A549 (cell line): ENCODE measurements at regions not wholly inside any gene's neighbourhood (a gene's known extent, or its start where the extent isn't known, plus 50 kb on each side); places are given as distances from the start of the nearest gene placed in this dataset.

ENCODE experiments used
- ATAC-seq, 2 experiments: fragments of 200-7000 bp in 1 of 2; fragments of >200 bp in 1 of 2; cut with Nextera tagmentation in 1 of 2; cut with Tn5 transposase in 1 of 2; 3 replicates each; pipeline versions ENCODE4 v1.8.0 to v1.9.1; 2018 to 2020; ENCODE audit warnings: mild to moderate bottlenecking in 1 of 2, moderate library complexity in 1 of 2
- CTCF ChIA-PET: fragments of 300-600 bp; sonication (Branson Sonifier 250); formaldehyde crosslinking; extraction: SDS; loops from one replicate; lab custom pipeline; 2021; ENCODE audit warnings: antibody characterized with exemption, inconsistent platforms; lab: Yijun Ruan, JAX
- POLR2A ChIA-PET: fragments of 350-600 bp; formaldehyde crosslinking; extraction: SDS; loops from one replicate; lab custom pipeline; 2021; ENCODE audit warnings: antibody characterized with exemption, inconsistent platforms; lab: Yijun Ruan, JAX
- DNase-seq, 2 experiments: peaks; one replicate each; pipeline versions ENCODE4 v3.0.0 to v3.0.0-alpha.2; 2011 to 2016; ENCODE audit warnings: low read depth in 1 of 2, low spot score in 1 of 2
- FAIRE-seq: peaks from 2 replicates; lab custom pipeline; 2011; peaks lifted over from hg19 to GRCh38; lab: Jason Lieb, UNC
- H3K27ac ChIP-seq, 2 experiments: fragments of >200 bp; sonication (Bioruptor Twin); formaldehyde crosslinking; 3 replicates each; pipeline ENCODE4 v1.5.1; 2016 to 2017
- H3K4me1 ChIP-seq: fragments of >200 bp; sonication (Bioruptor Twin); formaldehyde crosslinking; 3 replicates; pipeline ENCODE4 v1.6.1; 2016
- H3K4me2 ChIP-seq: fragments of >200 bp; sonication (Bioruptor Twin); formaldehyde crosslinking; 3 replicates; pipeline ENCODE4 v1.6.1; 2016
- H3K4me3 ChIP-seq: fragments of >200 bp; sonication (Bioruptor Twin); formaldehyde crosslinking; 3 replicates; pipeline ENCODE4 v1.5.1; 2016
- H3K9me3 ChIP-seq: fragments of >200 bp; sonication (Bioruptor Twin); formaldehyde crosslinking; 3 replicates; pipeline ENCODE4 v1.6.1; 2016
- ATOH8 ChIP-seq: fragments of 250-450 bp; sonication (Bioruptor Pico); IDR thresholded peaks from 2 replicates; pipeline ENCODE4 v1.5.0; 2020; ENCODE audit warnings: low read depth, mild to moderate bottlenecking, moderate library complexity
- BCL3 ChIP-seq: fragments of >200 bp; sonication (Bioruptor Twin); formaldehyde crosslinking; IDR thresholded peaks from 3 replicates; pipeline ENCODE4 v1.6.1; 2016
- BHLHE40 ChIP-seq: IDR thresholded peaks from 2 replicates; pipeline ENCODE4 v1.6.1; 2012; ENCODE audit warnings: low read depth, low read length, inconsistent platforms
- CHD4 ChIP-seq: fragments of 200-600 bp; sonication (generic); IDR thresholded peaks from 2 replicates; pipeline ENCODE4 v1.6.1; 2016; ENCODE audit warnings: antibody characterized with exemption, mild to moderate bottlenecking, borderline replicate concordance
- E2F6 ChIP-seq: IDR thresholded peaks from 2 replicates; pipeline ENCODE4 v1.6.1; 2012; ENCODE audit warnings: low read depth, borderline replicate concordance
- EHF ChIP-seq: fragments of 250-450 bp; sonication (Bioruptor Pico); IDR thresholded peaks from 2 replicates; pipeline ENCODE4 v1.5.0; 2020; ENCODE audit warnings: mild to moderate bottlenecking
- EP300 ChIP-seq, 2 experiments: fragments of >200 bp; sonication (Bioruptor Twin); formaldehyde crosslinking; IDR thresholded peaks; 2 replicates in 1 of 2; 3 replicates in 1 of 2; pipeline ENCODE4 v1.6.1; 2016 to 2017
- ESRRA ChIP-seq: fragments of 150-350 bp; IDR thresholded peaks from 2 replicates; pipeline ENCODE4 v1.6.1; 2014; ENCODE audit warnings: mild to moderate bottlenecking, low read length, borderline replicate concordance
- FOSB ChIP-seq: fragments of 250-450 bp; sonication (Bioruptor Pico); IDR thresholded peaks from 2 replicates; pipeline ENCODE4 v1.5.0; 2020; ENCODE audit warnings: mild to moderate bottlenecking, moderate library complexity
- FOSL2 ChIP-seq, 2 experiments: fragments of 450-650 bp in 1 of 2; fragments of >200 bp in 1 of 2; sonication (Bioruptor Twin) in 1 of 2; formaldehyde crosslinking; IDR thresholded peaks; 2 replicates each; pipeline versions ENCODE4 v1.5.0 to v1.6.1; 2016 to 2020; ENCODE audit warnings: mild to moderate bottlenecking in 1 of 2, moderate library complexity in 1 of 2
- FOXS1 ChIP-seq: fragments of 250-450 bp; sonication (Bioruptor Pico); IDR thresholded peaks from 2 replicates; pipeline ENCODE4 v1.5.0; 2020; ENCODE audit warnings: mild to moderate bottlenecking, moderate library complexity
- HDAC2 ChIP-seq: fragments of 200-600 bp; sonication (generic); IDR thresholded peaks from 2 replicates; pipeline ENCODE4 v1.6.1; 2016
- HEYL ChIP-seq: fragments of 250-450 bp; sonication (Bioruptor Pico); IDR thresholded peaks from 2 replicates; pipeline ENCODE4 v1.8.0; 2021; ENCODE audit warnings: mild to moderate bottlenecking, moderate library complexity
- HMGXB4 ChIP-seq: fragments of 250-450 bp; sonication (Bioruptor Pico); IDR thresholded peaks from 2 replicates; pipeline ENCODE4 v1.5.0; 2021; ENCODE audit warnings: mild to moderate bottlenecking, moderate library complexity, borderline replicate concordance
- HOXB13 ChIP-seq: fragments of 250-450 bp; sonication (Bioruptor Pico); IDR thresholded peaks from 2 replicates; pipeline ENCODE4 v1.5.0; 2020; ENCODE audit warnings: low read depth, mild to moderate bottlenecking, moderate library complexity
- HOXB5 ChIP-seq: fragments of 250-450 bp; sonication (Bioruptor Pico); IDR thresholded peaks from 2 replicates; pipeline ENCODE4 v1.5.0; 2020; ENCODE audit warnings: mild to moderate bottlenecking, moderate library complexity
- MAFK ChIP-seq: fragments of 450-650 bp; IDR thresholded peaks from 2 replicates; pipeline ENCODE4 v1.6.1; 2014; ENCODE audit not compliant: partially characterized antibody
- MAX ChIP-seq: IDR thresholded peaks from 2 replicates; pipeline ENCODE4 v1.6.1; 2012
- NFE2L2 ChIP-seq: fragments of 150-350 bp; conservative IDR thresholded peaks from 2 replicates; pipeline ENCODE4 v1.6.1; 2014; ENCODE audit warnings: low read length
- NR3C1 ChIP-seq: fragments of >200 bp; sonication (Bioruptor Twin); formaldehyde crosslinking; IDR thresholded peaks from 3 replicates; pipeline ENCODE4 v1.6.1; 2017
- RAD21 ChIP-seq, 2 experiments: fragments of >200 bp in 1 of 2; sonication (Bioruptor Twin) in 1 of 2; formaldehyde crosslinking in 1 of 2; IDR thresholded peaks in 1 of 2; conservative IDR thresholded peaks in 1 of 2; 2 replicates in 1 of 2; 3 replicates in 1 of 2; pipeline ENCODE4 v1.6.1; 2012 to 2018; ENCODE audit warnings: inconsistent platforms in 1 of 2
- RARB ChIP-seq: fragments of 250-450 bp; sonication (Bioruptor Pico); IDR thresholded peaks from 2 replicates; pipeline ENCODE4 v1.8.0; 2021; ENCODE audit warnings: mild to moderate bottlenecking, moderate library complexity
- RFX5 ChIP-seq: fragments of 450-650 bp; IDR thresholded peaks from 2 replicates; pipeline ENCODE4 v1.7.1; 2014; ENCODE audit warnings: antibody characterized with exemption, mild to moderate bottlenecking, moderate library complexity
- RNF2 ChIP-seq: fragments of 200-600 bp; sonication (generic); IDR thresholded peaks from 2 replicates; pipeline ENCODE4 v1.6.1; 2016; ENCODE audit warnings: low read depth, mild to moderate bottlenecking, antibody characterized with exemption, moderate library complexity, borderline replicate concordance
- TP53 ChIP-seq: fragments of 250-450 bp; sonication (Bioruptor Pico); IDR thresholded peaks from 2 replicates; pipeline ENCODE4 v1.5.0; 2021; ENCODE audit warnings: mild to moderate bottlenecking, moderate library complexity
- ZC3H11A ChIP-seq: fragments of 450-650 bp; IDR thresholded peaks from 2 replicates; pipeline ENCODE4 v1.6.1; 2014; ENCODE audit warnings: antibody characterized with exemption, mild to moderate bottlenecking
- ZFP36 ChIP-seq: fragments of 450-650 bp; IDR thresholded peaks from 2 replicates; pipeline ENCODE4 v1.6.1; 2014; ENCODE audit warnings: borderline replicate concordance; ENCODE audit not compliant: partially characterized antibody
- ZNF302 ChIP-seq: fragments of 250-450 bp; sonication (Bioruptor Pico); IDR thresholded peaks from 2 replicates; pipeline ENCODE4 v1.9.0; 2021; ENCODE audit warnings: inconsistent platforms, mild to moderate bottlenecking, moderate library complexity
- WGBS: methylation state at CpG from one replicate; pipeline ENCODE4 v1.1.6; 2017; ENCODE audit errors: missing lambda C conversion rate; 5-methylcytosine and 5-hydroxymethylcytosine counted together

- ATAC-seq (no peak), DNase-seq (no peak), FAIRE-seq (no peak)
- 35% methylated on average over 3 of the region's 3 CpGs for WGBS
- Histone ChIP-seq H3K4me1 (no peaks in the 10 kb centered on the region), H3K4me2 (no peak overlapping the region), H3K9me3 (no peaks in the 10 kb centered on the region), H3K4me3 (no peak overlapping the region), H3K27ac (no peak overlapping the region)
- ChIA-PET CTCF (no interaction called here), POLR2A (no interaction called here)
- no peak for TF ChIP-seq RAD21 (conservative IDR thresholded peaks at IDR 0.05 in 1 of 2, IDR thresholded peaks at IDR 0.05 in 1 of 2)
- TF ChIP-seq EP300 (IDR thresholded peaks at IDR 0.05): no peak
- TF ChIP-seq HOXB5 (CRISPR knock-in tag): no peak
- TF ChIP-seq HOXB13: no peak
- no peak for TF ChIP-seq RNF2
- TF ChIP-seq BCL3: no peak
- TF ChIP-seq E2F6: no peak
- TF ChIP-seq RARB (CRISPR knock-in tag): no peak
- TF ChIP-seq RFX5: no peak
- TF ChIP-seq HEYL (CRISPR knock-in tag): no peak
- TF ChIP-seq HMGXB4 (CRISPR knock-in tag): no peak
- TF ChIP-seq NR3C1: no peak
- no peak for TF ChIP-seq MAFK
- TF ChIP-seq FOSB (CRISPR knock-in tag): no peak
- no peak for TF ChIP-seq ATOH8 (CRISPR knock-in tag)
- TF ChIP-seq FOXS1: no peak
- no peak for TF ChIP-seq ESRRA
These were observed 1122.2 kb downstream of the OLFM4 start for GRCh38 chr13:54150851-54151250.

GRCh38 chr13:54162069-54162468, 1133.5 kb downstream of the OLFM4 start:
- Histone ChIP-seq H3K4me2 (no peak overlapping the region), H3K4me1 (no peaks in the 10 kb centered on the region), H3K4me3 (no peak overlapping the region), H3K27ac (no peak overlapping the region), H3K9me3 (no peaks in the 10 kb centered on the region)
- no peak for ATAC-seq
- CTCF ChIA-PET: no interaction called here
- 0% methylated on average over 1 of the region's 1 CpG for WGBS
- DNase-seq: no peak
- POLR2A ChIA-PET: no interaction called here
- no peak for FAIRE-seq
- no peak for TF ChIP-seq HDAC2
- TF ChIP-seq BHLHE40: no peak
- TF ChIP-seq EHF (CRISPR knock-in tag): no peak
- no peak for TF ChIP-seq RFX5
- no peak for TF ChIP-seq CHD4
- TF ChIP-seq RARB (CRISPR knock-in tag): no peak
- TF ChIP-seq MAX: no peak
- TF ChIP-seq NR3C1: no peak
- TF ChIP-seq ZC3H11A: no peak
- TF ChIP-seq FOSL2 (IDR thresholded peaks at IDR 0.05): no peak
- no peak for TF ChIP-seq FOSL2 (CRISPR knock-in tag; IDR thresholded peaks at IDR 0.05)
- TF ChIP-seq EP300 (IDR thresholded peaks at IDR 0.05): no peak
- TF ChIP-seq HMGXB4 (CRISPR knock-in tag): no peak
- no peak for TF ChIP-seq NFE2L2
- TF ChIP-seq ZNF302 (CRISPR knock-in tag): no peak
- no peak for TF ChIP-seq ZFP36
- TF ChIP-seq TP53 (CRISPR knock-in tag): no peak
- TF ChIP-seq ESRRA: no peak
